HCT116 (cell line): ENCODE measurements at regions not wholly inside any gene's neighbourhood (a gene's known extent, or its start where the extent isn't known, plus 50 kb on each side); places are given as distances from the start of the nearest gene placed in this dataset.

ENCODE experiments used
- ATAC-seq: fragments of 200-7000 bp; cut with Tn5 transposase; 2 replicates; pipeline ENCODE4 v1.9.1; 2020; ENCODE audit warnings: mild to moderate bottlenecking, moderate library complexity
- BruUV-seq: library from RNA; stranded (reverse); fragments of 400-500 nt; replicated peaks from 2 replicates; lab custom pipeline; 2021; lab: Mats Ljungman, UMichigan
- CTCF ChIA-PET: fragments of 300-600 bp; sonication (Branson Sonifier 250); formaldehyde crosslinking; loops from one replicate; lab custom pipeline; 2021; ENCODE audit warnings: antibody characterized with exemption; lab: Charles Lee
- POLR2A ChIA-PET: fragments of 300-600, 350-600 bp; sonication (Branson Sonifier 250); formaldehyde crosslinking; loops from one replicate; lab custom pipeline; 2021; ENCODE audit warnings: antibody characterized with exemption; lab: Charles Lee
- RAD21 ChIA-PET, 2 experiments: fragments of 300-600 bp; sonication (Branson Sonifier 250); formaldehyde crosslinking; loops; one replicate each; lab custom pipeline; 2023; ENCODE audit warnings: low total read pairs in 2 of 2; ENCODE audit not compliant: uncharacterized antibody in 2 of 2, unreplicated experiment in 2 of 2, low non-redundant PET in 1 of 2; lab: Charles Lee
- DNase-seq: peaks from one replicate; pipeline ENCODE4 v3.0.0-alpha.2; 2010; ENCODE audit warnings: low read depth, low spot score
- H2AFZ ChIP-seq: fragments of 200-600 bp; shearing (Covaris generic), sonication (generic); 2 replicates; pipeline ENCODE4 v1.6.1; 2017; ENCODE audit warnings: low read depth, mixed run types, mixed read lengths, antibody characterized with exemption, low read length; ENCODE audit not compliant: poor library complexity, severe bottlenecking
- H3K27ac ChIP-seq: 2 replicates; pipeline ENCODE4 v1.5.1; 2012; ENCODE audit warnings: low read depth, low read length
- H3K27me3 ChIP-seq: fragments of 200-600 bp; sonication (generic); 2 replicates; pipeline ENCODE4 v1.6.1; 2016; ENCODE audit warnings: mixed run types, low read length, mixed read lengths; ENCODE audit not compliant: insufficient read depth
- H3K36me3 ChIP-seq, 2 experiments: fragments of 200-500 bp in 1 of 2; fragments of 200-600 bp in 1 of 2; sonication (Bioruptor generic) in 1 of 2; sonication (generic) in 1 of 2; 2 replicates each; pipeline versions ENCODE4 v1.5.1 to v1.6.1; 2014 to 2016; ENCODE audit warnings: low read length in 2 of 2, inconsistent platforms in 1 of 2, mixed read lengths in 1 of 2, mixed run types in 1 of 2; ENCODE audit not compliant: insufficient read depth in 2 of 2, control insufficient read depth in 1 of 2
- H3K4me1 ChIP-seq, 2 experiments: fragments of 200-600 bp in 1 of 2; sonication (generic) in 1 of 2; 2 replicates each; pipeline versions ENCODE4 v1.5.1 to v1.6.1; 2012 to 2017; ENCODE audit warnings: low read length in 2 of 2, inconsistent platforms in 1 of 2, mild to moderate bottlenecking in 1 of 2, mixed read lengths in 1 of 2, mixed run types in 1 of 2, moderate library complexity in 1 of 2; ENCODE audit not compliant: insufficient read depth in 2 of 2, control insufficient read depth in 1 of 2
- H3K4me2 ChIP-seq: fragments of 200-600 bp; sonication (generic); 2 replicates; pipeline ENCODE4 v1.6.1; 2017; ENCODE audit warnings: mixed run types, low read length, mixed read lengths
- H3K4me3 ChIP-seq, 2 experiments: fragments of 200-600 bp in 1 of 2; sonication (generic) in 1 of 2; replicated peaks in 1 of 2; 2 replicates each; pipeline ENCODE4 v1.5.1; 2011 to 2016; ENCODE audit warnings: low read length in 2 of 2, control low read depth in 1 of 2, low read depth in 1 of 2, mild to moderate bottlenecking in 1 of 2, mixed read lengths in 1 of 2, mixed run types in 1 of 2
- H3K79me2 ChIP-seq: fragments of 200-600 bp; sonication (generic); 2 replicates; pipeline ENCODE4 v1.6.1; 2017; ENCODE audit warnings: mild to moderate bottlenecking, mixed run types, low read length, moderate library complexity, mixed read lengths; ENCODE audit not compliant: insufficient read depth
- H3K9ac ChIP-seq: fragments of 200-600 bp; sonication (generic); 2 replicates; pipeline ENCODE4 v1.6.1; 2016; ENCODE audit warnings: low read length, mixed read lengths
- H3K9me2 ChIP-seq: fragments of 200-600 bp; sonication (generic), shearing (Covaris generic); 2 replicates; pipeline ENCODE4 v1.6.1; 2017; ENCODE audit warnings: mixed run types, mild to moderate bottlenecking, moderate library complexity; ENCODE audit not compliant: insufficient read depth
- H3K9me3 ChIP-seq, 2 experiments: fragments of 200-500 bp in 1 of 2; fragments of 200-600 bp in 1 of 2; sonication (Bioruptor generic) in 1 of 2; sonication (generic) in 1 of 2; 2 replicates each; pipeline ENCODE4 v1.6.1; 2014 to 2017; ENCODE audit warnings: low read length in 2 of 2, mixed read lengths in 2 of 2, inconsistent platforms in 1 of 2, low read depth in 1 of 2, mild to moderate bottlenecking in 1 of 2, mixed run types in 1 of 2, moderate library complexity in 1 of 2; ENCODE audit not compliant: control insufficient read depth in 1 of 2, insufficient read depth in 1 of 2
- H4K20me1 ChIP-seq: fragments of 200-600 bp; sonication (generic), shearing (Covaris generic); 2 replicates; pipeline ENCODE4 v1.6.1; 2017; ENCODE audit warnings: mixed run types, mild to moderate bottlenecking, moderate library complexity; ENCODE audit not compliant: insufficient read depth
- CBX3 ChIP-seq: IDR thresholded peaks from 2 replicates; pipeline ENCODE4 v1.6.1; 2012; ENCODE audit warnings: low read depth
- CEBPB ChIP-seq: IDR thresholded peaks from 2 replicates; pipeline ENCODE4 v1.6.1; 2012; ENCODE audit warnings: low read depth
- CTCF ChIP-seq, 3 experiments: fragments of 200-600 bp in 1 of 3; sonication (generic) in 1 of 3; IDR thresholded peaks in 2 of 3; conservative IDR thresholded peaks in 1 of 3; 2 replicates each; pipeline ENCODE4 v1.5.1; 2012 to 2017; ENCODE audit warnings: low read depth in 2 of 3, low read length in 2 of 3, antibody characterized with exemption in 1 of 3, borderline replicate concordance in 1 of 3, control low read depth in 1 of 3, mild to moderate bottlenecking in 1 of 3, mixed read lengths in 1 of 3, mixed run types in 1 of 3, moderate library complexity in 1 of 3; ENCODE audit not compliant: insufficient read depth in 1 of 3
- EGR1 ChIP-seq: IDR thresholded peaks from 2 replicates; pipeline ENCODE4 v1.6.1; 2012; ENCODE audit warnings: low read depth
- EZH2 ChIP-seq: fragments of 200-600 bp; sonication (generic); IDR thresholded peaks from 2 replicates; pipeline ENCODE4 v1.6.1; 2017; ENCODE audit warnings: antibody characterized with exemption, mixed run types
- EZH2phosphoT487 ChIP-seq: fragments of 200-600 bp; IDR thresholded peaks from 2 replicates; pipeline ENCODE4 v1.6.1; 2018; ENCODE audit warnings: antibody characterized with exemption, borderline replicate concordance
- POLR2A ChIP-seq: IDR thresholded peaks from 2 replicates; pipeline ENCODE4 v1.7.0; 2011; ENCODE audit warnings: borderline replicate concordance; ENCODE audit not compliant: insufficient read depth, insufficient read length; ENCODE audit errors: extremely low read depth
- POLR2AphosphoS5 ChIP-seq: IDR thresholded peaks from 2 replicates; pipeline ENCODE4 v1.6.1; 2011; ENCODE audit warnings: mild to moderate bottlenecking, low read depth, low read length, moderate library complexity
- RAD21 ChIP-seq: IDR thresholded peaks from 2 replicates; pipeline ENCODE4 v1.6.1; 2012; ENCODE audit warnings: low read depth, mild to moderate bottlenecking
- ZNF274 ChIP-seq: fragments of 200-500 bp; sonication (Bioruptor generic); IDR thresholded peaks from 2 replicates; pipeline ENCODE4 v1.6.1; 2014; ENCODE audit warnings: mild to moderate bottlenecking, low read depth, low read length, inconsistent platforms
- intact Hi-C: fragments of 100-400 bp; cut with micrococcal nuclease; formaldehyde crosslinking; loops from 2 replicates; pipeline ENCODE4 v1.10.0; 2022
- TF ChIP-seq, protein P1 (sequence below): IDR thresholded peaks from 2 replicates; pipeline ENCODE4 v1.6.1; 2011; ENCODE audit warnings: mild to moderate bottlenecking, low read length, moderate library complexity; ENCODE audit not compliant: insufficient replicate concordance; ENCODE audit errors: extremely low read depth

- no TSS peak for BruUV-seq
- ChIA-PET RAD21 (no interaction called here), POLR2A (no interaction called here), CTCF (no interaction called here)
- no peaks in the 10 kb centered on the region for H3K9me2 ChIP-seq
- no peak overlapping the region for H3K4me3 ChIP-seq
- no peaks in the 10 kb centered on the region for H3K4me1 ChIP-seq
- H3K9ac ChIP-seq, result no peak overlapping the region
- no peak overlapping the region for H3K4me2 ChIP-seq
- H2AFZ ChIP-seq, result no peak overlapping the region
- no peaks in the 10 kb centered on the region for H3K79me2 ChIP-seq
- H3K27me3 ChIP-seq, result no peaks in the 10 kb centered on the region
- ATAC-seq (no peak), DNase-seq (no peak)
- no peak overlapping the region for H3K27ac ChIP-seq
- H4K20me1 ChIP-seq, result no peaks in the 10 kb centered on the region
- TF ChIP-seq ZNF274 (no peak), EZH2 (no peak), POLR2A (no peak)
- intact Hi-C loops, result no loop called here
- no peaks in the 10 kb centered on the region for H3K36me3 ChIP-seq
- H3K9me3 ChIP-seq, result no peaks in the 10 kb centered on the region
These were observed 194.5 kb upstream of the CFAP20DC start for GRCh38 chr3:59244343-59244742.

GRCh38 chr3:59243476-59243875, 193.7 kb upstream of the CFAP20DC start:
- intact Hi-C loops, result no loop called here
- DNase-seq, result no peak
- TF ChIP-seq CEBPB (no peak), CTCF (IDR thresholded peaks at IDR 0.05 in 2 of 3, conservative IDR thresholded peaks at IDR 0.05 in 1 of 3; ENCODE audit: borderline replicate concordance in 1 of 3, insufficient read depth in 1 of 3, low read depth in 2 of 3, low read length in 2 of 3) (no peak), EGR1 (no peak), CBX3 (no peak), EZH2 (no peak), POLR2AphosphoS5 (no peak), RAD21 (no peak), EZH2phosphoT487 (no peak)
- TF ChIP-seq, protein P1, sequence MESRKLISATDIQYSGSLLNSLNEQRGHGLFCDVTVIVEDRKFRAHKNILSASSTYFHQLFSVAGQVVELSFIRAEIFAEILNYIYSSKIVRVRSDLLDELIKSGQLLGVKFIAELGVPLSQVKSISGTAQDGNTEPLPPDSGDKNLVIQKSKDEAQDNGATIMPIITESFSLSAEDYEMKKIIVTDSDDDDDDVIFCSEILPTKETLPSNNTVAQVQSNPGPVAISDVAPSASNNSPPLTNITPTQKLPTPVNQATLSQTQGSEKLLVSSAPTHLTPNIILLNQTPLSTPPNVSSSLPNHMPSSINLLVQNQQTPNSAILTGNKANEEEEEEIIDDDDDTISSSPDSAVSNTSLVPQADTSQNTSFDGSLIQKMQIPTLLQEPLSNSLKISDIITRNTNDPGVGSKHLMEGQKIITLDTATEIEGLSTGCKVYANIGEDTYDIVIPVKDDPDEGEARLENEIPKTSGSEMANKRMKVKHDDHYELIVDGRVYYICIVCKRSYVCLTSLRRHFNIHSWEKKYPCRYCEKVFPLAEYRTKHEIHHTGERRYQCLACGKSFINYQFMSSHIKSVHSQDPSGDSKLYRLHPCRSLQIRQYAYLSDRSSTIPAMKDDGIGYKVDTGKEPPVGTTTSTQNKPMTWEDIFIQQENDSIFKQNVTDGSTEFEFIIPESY, result no peak
- Histone ChIP-seq H3K4me2 (no peak overlapping the region), H3K4me1 (no peaks in the 10 kb centered on the region), H4K20me1 (no peaks in the 10 kb centered on the region), H3K27me3 (peaks cover 9% of the 10 kb centered on the region; the same call in 1 of the 2 replicates), H3K9me3 (no peaks in the 10 kb centered on the region), H3K36me3 (no peaks in the 10 kb centered on the region), H3K27ac (no peak overlapping the region), H3K9me2 (no peaks in the 10 kb centered on the region), H3K4me3 (no peak overlapping the region), H2AFZ (no peak overlapping the region), H3K79me2 (no peaks in the 10 kb centered on the region), H3K9ac (no peak overlapping the region)
- no TSS peak for BruUV-seq
- RAD21 ChIA-PET, result no interaction called here
- POLR2A ChIA-PET, result no interaction called here
- CTCF ChIA-PET, result no interaction called here
- no peak for ATAC-seq
